Fibroblast of lung (primary cell): ENCODE measurements at regions not wholly inside any gene's neighbourhood (a gene's known extent, or its start where the extent isn't known, plus 50 kb on each side); places are given as distances from the start of the nearest gene placed in this dataset.

Experiments
- DNase-seq, 2 donors: peaks; one replicate each; pipeline versions ENCODE4 v3.0.0 to v3.0.0-alpha.2; 2010; ENCODE audit warnings: low read depth in 2 of 2
- H2AFZ ChIP-seq: 2 replicates; pipeline ENCODE4 v1.5.1; 2012; ENCODE audit warnings: low read length, control low read depth, inconsistent platforms
- H3K27ac ChIP-seq: 2 replicates; pipeline ENCODE4 v1.5.1; 2011; ENCODE audit warnings: low read length, control low read depth; ENCODE audit not compliant: insufficient read depth
- H3K27me3 ChIP-seq: 2 replicates; pipeline ENCODE4 v1.5.1; 2011; ENCODE audit warnings: mild to moderate bottlenecking, low read length; ENCODE audit not compliant: control insufficient read depth, insufficient read depth
- H3K36me3 ChIP-seq: 2 replicates; pipeline ENCODE4 v1.5.1; 2011; ENCODE audit warnings: low read length; ENCODE audit not compliant: control insufficient read depth, insufficient read depth
- H3K4me1 ChIP-seq: 2 replicates; pipeline ENCODE4 v1.5.1; 2011; ENCODE audit warnings: low read length; ENCODE audit not compliant: control insufficient read depth, insufficient read depth; ENCODE audit errors: extremely low read depth
- H3K4me2 ChIP-seq: 2 replicates; pipeline ENCODE4 v1.5.1; 2011; ENCODE audit warnings: low read length, control low read depth; ENCODE audit not compliant: insufficient read depth; ENCODE audit errors: extremely low read depth
- H3K4me3 ChIP-seq, 4 experiments: fragments of 200-600 bp in 1 of 4; sonication (generic) in 1 of 4; replicated peaks in 1 of 4; 2 replicates each; pipeline ENCODE4 v1.5.1; 2011 to 2016; ENCODE audit warnings: low read length in 4 of 4, low read depth in 3 of 4, mild to moderate bottlenecking in 3 of 4, control low read depth in 2 of 4, inconsistent platforms in 1 of 4, mixed read lengths in 1 of 4; ENCODE audit not compliant: insufficient read depth in 1 of 4; ENCODE audit errors: control extremely low read depth in 1 of 4
- H3K79me2 ChIP-seq: 2 replicates; pipeline ENCODE4 v1.5.1; 2012; ENCODE audit warnings: mild to moderate bottlenecking, low read length, inconsistent platforms; ENCODE audit not compliant: control insufficient read depth, insufficient read depth
- H3K9ac ChIP-seq: 2 replicates; pipeline ENCODE4 v1.5.1; 2011; ENCODE audit warnings: mild to moderate bottlenecking, low read length, control low read depth; ENCODE audit not compliant: insufficient read depth
- H3K9me3 ChIP-seq: 2 replicates; pipeline ENCODE4 v1.5.1; 2012; ENCODE audit warnings: low read depth, low read length; ENCODE audit not compliant: control insufficient read depth, insufficient read depth
- H4K20me1 ChIP-seq: 2 replicates; pipeline ENCODE4 v1.5.1; 2011; ENCODE audit warnings: low read length; ENCODE audit not compliant: control insufficient read depth, insufficient read depth; ENCODE audit errors: extremely low read depth
- EZH2 ChIP-seq: IDR thresholded peaks from 2 replicates; pipeline ENCODE4 v1.5.1; 2012; ENCODE audit warnings: low read length, control low read depth, mild to moderate bottlenecking; ENCODE audit errors: missing control alignments
- TF ChIP-seq, protein P1 (sequence below), 2 donors: IDR thresholded peaks in 1 of 2; conservative IDR thresholded peaks in 1 of 2; 1 replicate in 1 of 2; 2 replicates in 1 of 2; pipeline ENCODE4 v1.5.1; 2011 to 2012; ENCODE audit warnings: low read length in 2 of 2, control low read depth in 1 of 2, inconsistent platforms in 1 of 2, low read depth in 1 of 2, mild to moderate bottlenecking in 1 of 2

DNA sequence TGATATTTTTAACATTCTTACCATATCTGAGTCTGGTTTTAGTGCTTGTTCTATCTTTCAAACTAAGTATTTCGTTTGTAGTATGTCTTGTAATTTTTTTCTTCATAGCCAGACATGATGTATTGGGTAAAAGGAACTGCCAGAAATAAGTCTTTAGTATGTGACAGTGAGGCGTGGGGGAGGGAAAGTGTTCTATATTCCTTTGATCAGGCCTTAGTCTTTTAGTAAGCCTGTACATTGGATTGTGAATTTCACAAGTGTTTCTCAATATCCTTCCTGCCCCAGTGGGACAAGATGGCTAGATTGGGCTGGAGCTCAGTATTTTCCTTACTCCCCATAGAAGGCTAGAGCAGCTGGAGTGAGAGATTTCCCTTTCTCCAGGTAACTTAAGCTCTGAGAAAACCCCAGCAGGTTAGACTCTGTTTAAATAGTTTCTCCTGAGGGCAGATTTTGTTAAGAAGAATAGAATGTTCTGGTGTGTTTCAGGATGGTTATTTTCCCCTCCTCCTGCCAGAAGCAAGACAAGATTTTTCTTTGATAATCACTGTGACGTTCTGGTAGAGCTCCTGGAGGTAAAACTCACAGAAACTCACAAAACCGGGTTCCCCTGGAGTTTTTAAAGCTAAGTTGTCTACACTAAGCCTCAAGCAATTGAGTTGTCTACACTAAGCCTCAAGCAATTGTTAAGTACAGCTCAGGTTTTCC, 140.7 kb upstream of the ARPP21 start:
- Histone ChIP-seq H3K79me2 (no peaks in the 10 kb centered on the region), H3K9me3 (no peaks in the 10 kb centered on the region), H3K4me2 (no peak overlapping the region), H4K20me1 (no peaks in the 10 kb centered on the region), H3K27ac (no peak overlapping the region), H3K4me3 (no peak overlapping the region), H2AFZ (no peak overlapping the region), H3K36me3 (no peaks in the 10 kb centered on the region), H3K9ac (no peak overlapping the region), H3K27me3 (no peaks in the 10 kb centered on the region), H3K4me1 (no peaks in the 10 kb centered on the region)
- no peak for TF ChIP-seq EZH2
- TF ChIP-seq, protein P1, sequence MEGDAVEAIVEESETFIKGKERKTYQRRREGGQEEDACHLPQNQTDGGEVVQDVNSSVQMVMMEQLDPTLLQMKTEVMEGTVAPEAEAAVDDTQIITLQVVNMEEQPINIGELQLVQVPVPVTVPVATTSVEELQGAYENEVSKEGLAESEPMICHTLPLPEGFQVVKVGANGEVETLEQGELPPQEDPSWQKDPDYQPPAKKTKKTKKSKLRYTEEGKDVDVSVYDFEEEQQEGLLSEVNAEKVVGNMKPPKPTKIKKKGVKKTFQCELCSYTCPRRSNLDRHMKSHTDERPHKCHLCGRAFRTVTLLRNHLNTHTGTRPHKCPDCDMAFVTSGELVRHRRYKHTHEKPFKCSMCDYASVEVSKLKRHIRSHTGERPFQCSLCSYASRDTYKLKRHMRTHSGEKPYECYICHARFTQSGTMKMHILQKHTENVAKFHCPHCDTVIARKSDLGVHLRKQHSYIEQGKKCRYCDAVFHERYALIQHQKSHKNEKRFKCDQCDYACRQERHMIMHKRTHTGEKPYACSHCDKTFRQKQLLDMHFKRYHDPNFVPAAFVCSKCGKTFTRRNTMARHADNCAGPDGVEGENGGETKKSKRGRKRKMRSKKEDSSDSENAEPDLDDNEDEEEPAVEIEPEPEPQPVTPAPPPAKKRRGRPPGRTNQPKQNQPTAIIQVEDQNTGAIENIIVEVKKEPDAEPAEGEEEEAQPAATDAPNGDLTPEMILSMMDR (conservative IDR thresholded peaks at IDR 0.05 in 1 of 2, IDR thresholded peaks at IDR 0.05 in 1 of 2; ENCODE audit: low read depth in 1 of 2, low read length in 2 of 2): no peak
- no peak for DNase-seq

DNA sequence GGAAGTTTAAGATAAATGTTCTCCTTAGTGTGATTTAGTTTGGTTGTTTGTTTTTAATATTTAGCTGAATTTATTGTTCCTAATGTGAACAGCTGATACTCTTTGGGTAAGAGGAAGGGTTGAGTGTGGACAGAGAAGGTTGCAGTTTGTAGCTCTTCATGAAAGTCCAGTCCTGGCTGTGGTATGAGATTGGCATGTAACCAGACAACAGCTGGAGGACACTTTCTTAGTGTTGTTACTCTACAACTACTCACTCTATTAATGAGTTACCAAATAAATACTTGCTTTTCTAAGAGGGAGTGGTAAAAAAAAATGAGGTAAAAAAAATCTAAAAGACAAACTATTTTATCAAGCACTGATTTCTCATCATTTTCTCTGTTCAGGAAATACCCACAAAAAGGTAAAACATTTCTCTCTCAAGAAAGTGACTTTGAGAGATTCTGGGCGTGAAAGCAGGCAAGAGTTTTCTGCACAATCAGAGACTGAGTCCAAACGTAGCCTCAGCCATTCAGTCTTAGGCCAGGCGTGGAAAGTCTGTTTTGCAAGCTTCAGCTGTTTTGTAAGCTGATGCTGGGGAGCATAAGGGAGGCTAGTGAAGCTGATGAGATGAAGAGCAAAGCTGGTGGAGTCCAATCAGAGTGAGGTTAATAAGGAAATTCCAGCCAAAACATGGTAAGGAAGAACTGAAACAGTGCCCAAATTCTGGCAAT, 138.5 kb upstream of the ARPP21 start:
- H3K9me3 ChIP-seq: no peaks in the 10 kb centered on the region
- no peak overlapping the region for H2AFZ ChIP-seq
- H3K27ac ChIP-seq: no peak overlapping the region
- no peak overlapping the region for H3K4me3 ChIP-seq
- no peaks in the 10 kb centered on the region for H3K36me3 ChIP-seq
- H3K9ac ChIP-seq: no peak overlapping the region
- TF ChIP-seq, protein P1 (conservative IDR thresholded peaks at IDR 0.05 in 1 of 2, IDR thresholded peaks at IDR 0.05 in 1 of 2; ENCODE audit: low read depth in 1 of 2, low read length in 2 of 2): no peak
- no peak for TF ChIP-seq EZH2
- no peaks in the 10 kb centered on the region for H3K4me1 ChIP-seq
- H4K20me1 ChIP-seq: no peaks in the 10 kb centered on the region
- no peak overlapping the region for H3K4me2 ChIP-seq
- H3K79me2 ChIP-seq: no peaks in the 10 kb centered on the region
- H3K27me3 ChIP-seq: no peaks in the 10 kb centered on the region
- no peak for DNase-seq

DNA sequence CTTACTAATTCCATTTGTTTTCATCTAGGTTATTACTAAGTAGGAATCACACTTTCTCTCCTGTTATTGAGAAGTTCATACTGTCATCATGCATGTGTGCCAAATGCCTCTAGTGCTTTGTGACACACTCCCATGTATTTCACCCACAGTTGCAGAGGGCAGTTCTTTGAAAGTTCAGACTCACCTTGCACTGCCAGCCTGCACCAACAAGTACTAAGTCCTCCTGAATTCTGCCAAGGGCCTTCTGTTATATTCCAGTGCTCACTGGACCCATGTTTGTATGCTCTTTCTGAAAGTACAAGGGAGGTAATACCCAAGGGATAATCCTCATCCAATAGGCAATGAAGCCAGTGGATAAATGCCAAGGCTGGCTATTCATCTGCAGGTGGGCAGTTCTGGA, 136.6 kb upstream of the ARPP21 start:
- Histone ChIP-seq H3K27me3 (no peaks in the 10 kb centered on the region), H4K20me1 (no peaks in the 10 kb centered on the region), H3K4me3 (no peak overlapping the region), H2AFZ (no peak overlapping the region), H3K9me3 (no peaks in the 10 kb centered on the region), H3K4me2 (no peak overlapping the region), H3K4me1 (no peaks in the 10 kb centered on the region), H3K9ac (no peak overlapping the region), H3K36me3 (no peaks in the 10 kb centered on the region), H3K27ac (no peak overlapping the region), H3K79me2 (no peaks in the 10 kb centered on the region)
- TF ChIP-seq, protein P1 (conservative IDR thresholded peaks at IDR 0.05 in 1 of 2, IDR thresholded peaks at IDR 0.05 in 1 of 2; ENCODE audit: low read depth in 1 of 2, low read length in 2 of 2): no peak
- no peak for TF ChIP-seq EZH2
- DNase-seq: no peak
